Activated CD4-positive, alpha-beta T cell treated with anti-CD3 and anti-CD28 coated beads, Interleukin-2, amount 10 ng/mL, durations not matched to agents 24 days and 14 days (primary cell): ENCODE measurements at regions not wholly inside any gene's neighbourhood (a gene's known extent, or its start where the extent isn't known, plus 50 kb on each side); places are given as distances from the start of the nearest gene placed in this dataset.
"Not testable (repeated sequence)": the region's sequence is repeated elsewhere in the genome, so short reads cannot be mapped to it uniquely, and the experiment has no call there.

Source experiments
- DNase-seq: peaks from one replicate; pipeline ENCODE4 v3.0.0; 2022
- H3K27ac Mint-ChIP-seq: one replicate; pipeline ENCODE4 v1.8.0; 2022; ENCODE audit warnings: mild to moderate bottlenecking, mixed read lengths
- H3K27me3 Mint-ChIP-seq: one replicate; pipeline ENCODE4 v1.8.0; 2022; ENCODE audit warnings: mixed read lengths
- H3K36me3 Mint-ChIP-seq: one replicate; pipeline ENCODE4 v1.8.0; 2022; ENCODE audit warnings: low read depth, mild to moderate bottlenecking, mixed read lengths
- H3K4me1 Mint-ChIP-seq: one replicate; pipeline ENCODE4 v1.8.0; 2021; ENCODE audit warnings: mixed read lengths
- H3K4me3 Mint-ChIP-seq: one replicate; pipeline ENCODE4 v1.8.0; 2022; ENCODE audit warnings: mild to moderate bottlenecking, moderate library complexity, mixed read lengths
- H3K9me3 Mint-ChIP-seq: one replicate; pipeline ENCODE4 v1.8.0; 2021; ENCODE audit warnings: mixed read lengths
- intact Hi-C: fragments of 100-400 bp; cut with micrococcal nuclease; formaldehyde crosslinking; loops from one replicate; pipeline ENCODE4 v1.15.1; 2023

GRCh38 chr2:221911321-221911720 is 339.2 kb upstream of the EPHA4 start:
- DNase-seq = no peak
- Mint-ChIP-seq H3K27me3 (no peaks in the 10 kb centered on the region), H3K27ac (no peak overlapping the region), H3K9me3 (no peaks in the 10 kb centered on the region), H3K4me1 (no peaks in the 10 kb centered on the region), H3K4me3 (no peak overlapping the region), H3K36me3 (no peaks in the 10 kb centered on the region)
- intact Hi-C loops = no loop called here

- no peaks in the 10 kb centered on the region for H3K27me3 Mint-ChIP-seq
- intact Hi-C loops = no loop called here
- no peaks in the 10 kb centered on the region for H3K36me3 Mint-ChIP-seq
These were observed 336.4 kb upstream of the EPHA4 start for GRCh38 chr2:221908518-221908917.

GRCh38 chr2:221897718-221898117 is 325.6 kb upstream of the EPHA4 start:
- Mint-ChIP-seq H3K36me3 (no peaks in the 10 kb centered on the region), H3K27ac (no peak overlapping the region), H3K4me3 (no peak overlapping the region), H3K9me3 (no peaks in the 10 kb centered on the region), H3K27me3 (no peaks in the 10 kb centered on the region), H3K4me1 (no peaks in the 10 kb centered on the region)
- DNase-seq = no peak
- intact Hi-C loops = no loop called here

More at GRCh38 chr2:221908518-221908917, 336.4 kb upstream of the EPHA4 start:
- Mint-ChIP-seq H3K4me1 (no peaks in the 10 kb centered on the region), H3K27ac (no peak overlapping the region), H3K9me3 (no peaks in the 10 kb centered on the region), H3K4me3 (no peak overlapping the region)
- no peak for DNase-seq

- Mint-ChIP-seq H3K36me3 (no peaks in the 10 kb centered on the region), H3K9me3 (no peaks in the 10 kb centered on the region), H3K4me3 (no peak overlapping the region), H3K4me1 (no peaks in the 10 kb centered on the region), H3K27ac (no peak overlapping the region), H3K27me3 (no peaks in the 10 kb centered on the region)
- no peak for DNase-seq
- intact Hi-C loops = no loop called here
These were observed 324.5 kb upstream of the EPHA4 start for GRCh38 chr2:221896505-221897151.

GRCh38 chr2:221895366-221896121 is 323.4 kb upstream of the EPHA4 start:
- Mint-ChIP-seq H3K27ac (no peak overlapping the region), H3K36me3 (no peaks in the 10 kb centered on the region), H3K4me3 (no peak overlapping the region), H3K27me3 (no peaks in the 10 kb centered on the region), H3K9me3 (no peaks in the 10 kb centered on the region), H3K4me1 (no peaks in the 10 kb centered on the region)
- DNase-seq = no peak
- intact Hi-C loops = no loop called here

- Mint-ChIP-seq H3K4me3 (no peak overlapping the region), H3K36me3 (no peaks in the 10 kb centered on the region)
- no peak for DNase-seq
These were observed 321.4 kb upstream of the EPHA4 start for GRCh38 chr2:221893501-221893900.

GRCh38 chr2:221892006-221892405 is 319.9 kb upstream of the EPHA4 start:
- H3K36me3 Mint-ChIP-seq, H3K4me3 Mint-ChIP-seq, H3K27me3 Mint-ChIP-seq, H3K9me3 Mint-ChIP-seq, H3K27ac Mint-ChIP-seq, DNase-seq, intact Hi-C loops, H3K4me1 Mint-ChIP-seq: not testable (repeated sequence)

More at GRCh38 chr2:221893501-221893900, 321.4 kb upstream of the EPHA4 start:
- H3K4me1 Mint-ChIP-seq = no peaks in the 10 kb centered on the region
- no peaks in the 10 kb centered on the region for H3K27me3 Mint-ChIP-seq
- H3K27ac Mint-ChIP-seq = no peak overlapping the region
- intact Hi-C loops = no loop called here
- no peaks in the 10 kb centered on the region for H3K9me3 Mint-ChIP-seq

GRCh38 chr2:221883976-221884375 is 311.9 kb upstream of the EPHA4 start:
- no peak overlapping the region for H3K27ac Mint-ChIP-seq
- H3K27me3 Mint-ChIP-seq = no peaks in the 10 kb centered on the region
- no peak overlapping the region for H3K4me3 Mint-ChIP-seq
- H3K36me3 Mint-ChIP-seq = no peaks in the 10 kb centered on the region
- no peak for DNase-seq
- H3K9me3 Mint-ChIP-seq = peaks cover 3% of the 10 kb centered on the region
- no peaks in the 10 kb centered on the region for H3K4me1 Mint-ChIP-seq
- intact Hi-C loops = no loop called here

GRCh38 chr2:221876016-221876415 is 303.9 kb upstream of the EPHA4 start:
- Mint-ChIP-seq H3K36me3 (no peaks in the 10 kb centered on the region), H3K4me1 (no peaks in the 10 kb centered on the region), H3K27me3 (no peaks in the 10 kb centered on the region), H3K4me3 (no peak overlapping the region), H3K27ac (no peak overlapping the region), H3K9me3 (no peaks in the 10 kb centered on the region)
- DNase-seq = no peak
- intact Hi-C loops = no loop called here

GRCh38 chr2:221874444-221874843 is 302.3 kb upstream of the EPHA4 start:
- Mint-ChIP-seq H3K9me3 (no peaks in the 10 kb centered on the region), H3K27me3 (no peaks in the 10 kb centered on the region), H3K36me3 (no peaks in the 10 kb centered on the region), H3K27ac (no peak overlapping the region), H3K4me3 (no peak overlapping the region), H3K4me1 (no peaks in the 10 kb centered on the region)
- intact Hi-C loops = no loop called here
- no peak for DNase-seq

- H3K27me3 Mint-ChIP-seq = no peaks in the 10 kb centered on the region
- no peak for DNase-seq
- no peaks in the 10 kb centered on the region for H3K36me3 Mint-ChIP-seq
- no peaks in the 10 kb centered on the region for H3K4me1 Mint-ChIP-seq
- no peak overlapping the region for H3K4me3 Mint-ChIP-seq
- intact Hi-C loops = no loop called here
- H3K9me3 Mint-ChIP-seq = no peaks in the 10 kb centered on the region
- H3K27ac Mint-ChIP-seq = no peak overlapping the region
These were observed 285.6 kb upstream of the EPHA4 start for GRCh38 chr2:221857719-221858118.

GRCh38 chr2:221853297-221853696 is 281.2 kb upstream of the EPHA4 start:
- intact Hi-C loops = no loop called here
- Mint-ChIP-seq H3K27ac (no peak overlapping the region), H3K27me3 (no peaks in the 10 kb centered on the region), H3K4me3 (no peak overlapping the region), H3K4me1 (no peaks in the 10 kb centered on the region), H3K9me3 (peaks cover 4% of the 10 kb centered on the region), H3K36me3 (no peaks in the 10 kb centered on the region)
- no peak for DNase-seq

GRCh38 chr2:221851531-221852045 is 279.5 kb upstream of the EPHA4 start:
- H3K27me3 Mint-ChIP-seq = no peaks in the 10 kb centered on the region
- intact Hi-C loops = no loop called here
- DNase-seq = no peak
- no peaks in the 10 kb centered on the region for H3K36me3 Mint-ChIP-seq
- H3K27ac Mint-ChIP-seq = no peak overlapping the region
- H3K4me1 Mint-ChIP-seq = no peaks in the 10 kb centered on the region
- H3K9me3 Mint-ChIP-seq = peaks cover 4% of the 10 kb centered on the region
- H3K4me3 Mint-ChIP-seq = no peak overlapping the region

GRCh38 chr2:221850076-221850475 is 278.0 kb upstream of the EPHA4 start:
- Mint-ChIP-seq H3K27ac (no peak overlapping the region), H3K9me3 (peaks cover 4% of the 10 kb centered on the region), H3K4me1 (no peaks in the 10 kb centered on the region), H3K27me3 (no peaks in the 10 kb centered on the region), H3K4me3 (no peak overlapping the region), H3K36me3 (no peaks in the 10 kb centered on the region)
- intact Hi-C loops = no loop called here
- DNase-seq = no peak
